A549 (cell line): ENCODE measurements at regions not wholly inside any gene's neighbourhood (a gene's known extent, or its start where the extent isn't known, plus 50 kb on each side); places are given as distances from the start of the nearest gene placed in this dataset.
A peak's percentile ranks its signal among the peaks of the same experiment; 100 is the strongest.

Experiments used
- ATAC-seq, 2 experiments: fragments of 200-7000 bp in 1 of 2; fragments of >200 bp in 1 of 2; cut with Nextera tagmentation in 1 of 2; cut with Tn5 transposase in 1 of 2; 3 replicates each; pipeline versions ENCODE4 v1.8.0 to v1.9.1; 2018 to 2020; ENCODE audit warnings: mild to moderate bottlenecking in 1 of 2, moderate library complexity in 1 of 2
- CTCF ChIA-PET: fragments of 300-600 bp; sonication (Branson Sonifier 250); formaldehyde crosslinking; extraction: SDS; loops from one replicate; lab custom pipeline; 2021; ENCODE audit warnings: antibody characterized with exemption, inconsistent platforms; lab: Yijun Ruan, JAX
- POLR2A ChIA-PET: fragments of 350-600 bp; formaldehyde crosslinking; extraction: SDS; loops from one replicate; lab custom pipeline; 2021; ENCODE audit warnings: antibody characterized with exemption, inconsistent platforms; lab: Yijun Ruan, JAX
- DNase-seq, 2 experiments: peaks; one replicate each; pipeline versions ENCODE4 v3.0.0 to v3.0.0-alpha.2; 2011 to 2016; ENCODE audit warnings: low read depth in 1 of 2, low spot score in 1 of 2
- FAIRE-seq: peaks from 2 replicates; lab custom pipeline; 2011; peaks lifted over from hg19 to GRCh38; lab: Jason Lieb, UNC
- H3K27ac ChIP-seq, 2 experiments: fragments of >200 bp; sonication (Bioruptor Twin); formaldehyde crosslinking; 3 replicates each; pipeline ENCODE4 v1.5.1; 2016 to 2017
- H3K4me1 ChIP-seq: fragments of >200 bp; sonication (Bioruptor Twin); formaldehyde crosslinking; 3 replicates; pipeline ENCODE4 v1.6.1; 2016
- H3K4me2 ChIP-seq: fragments of >200 bp; sonication (Bioruptor Twin); formaldehyde crosslinking; 3 replicates; pipeline ENCODE4 v1.6.1; 2016
- H3K4me3 ChIP-seq: fragments of >200 bp; sonication (Bioruptor Twin); formaldehyde crosslinking; 3 replicates; pipeline ENCODE4 v1.5.1; 2016
- H3K9me3 ChIP-seq: fragments of >200 bp; sonication (Bioruptor Twin); formaldehyde crosslinking; 3 replicates; pipeline ENCODE4 v1.6.1; 2016
- ATOH8 ChIP-seq: fragments of 250-450 bp; sonication (Bioruptor Pico); IDR thresholded peaks from 2 replicates; pipeline ENCODE4 v1.5.0; 2020; ENCODE audit warnings: low read depth, mild to moderate bottlenecking, moderate library complexity
- BCL3 ChIP-seq: fragments of >200 bp; sonication (Bioruptor Twin); formaldehyde crosslinking; IDR thresholded peaks from 3 replicates; pipeline ENCODE4 v1.6.1; 2016
- CBX2 ChIP-seq: fragments of 200-600 bp; sonication (generic); IDR thresholded peaks from 2 replicates; pipeline ENCODE4 v1.6.1; 2016; ENCODE audit warnings: low read depth, mild to moderate bottlenecking, borderline replicate concordance
- CEBPB ChIP-seq, 2 experiments: fragments of >200 bp in 1 of 2; sonication (Bioruptor Twin) in 1 of 2; formaldehyde crosslinking in 1 of 2; IDR thresholded peaks; 2 replicates each; pipeline ENCODE4 v1.6.1; 2012 to 2016
- CHD2 ChIP-seq: fragments of 150-350 bp; IDR thresholded peaks from 2 replicates; pipeline ENCODE4 v1.6.1; 2014; ENCODE audit warnings: low read length; ENCODE audit not compliant: partially characterized antibody
- CHD4 ChIP-seq: fragments of 200-600 bp; sonication (generic); IDR thresholded peaks from 2 replicates; pipeline ENCODE4 v1.6.1; 2016; ENCODE audit warnings: antibody characterized with exemption, mild to moderate bottlenecking, borderline replicate concordance
- EHF ChIP-seq: fragments of 250-450 bp; sonication (Bioruptor Pico); IDR thresholded peaks from 2 replicates; pipeline ENCODE4 v1.5.0; 2020; ENCODE audit warnings: mild to moderate bottlenecking
- EHMT2 ChIP-seq: fragments of 200-600 bp; sonication (generic); IDR thresholded peaks from 2 replicates; pipeline ENCODE4 v1.6.1; 2016; ENCODE audit warnings: antibody characterized with exemption, low read depth, mild to moderate bottlenecking, moderate library complexity
- ELK1 ChIP-seq: fragments of 150-350 bp; IDR thresholded peaks from 2 replicates; pipeline ENCODE4 v1.6.1; 2014; ENCODE audit warnings: low read depth, mild to moderate bottlenecking, low read length
- EP300 ChIP-seq, 2 experiments: fragments of >200 bp; sonication (Bioruptor Twin); formaldehyde crosslinking; IDR thresholded peaks; 2 replicates in 1 of 2; 3 replicates in 1 of 2; pipeline ENCODE4 v1.6.1; 2016 to 2017
- FOSL2 ChIP-seq, 2 experiments: fragments of 450-650 bp in 1 of 2; fragments of >200 bp in 1 of 2; sonication (Bioruptor Twin) in 1 of 2; formaldehyde crosslinking; IDR thresholded peaks; 2 replicates each; pipeline versions ENCODE4 v1.5.0 to v1.6.1; 2016 to 2020; ENCODE audit warnings: mild to moderate bottlenecking in 1 of 2, moderate library complexity in 1 of 2
- FOXS1 ChIP-seq: fragments of 250-450 bp; sonication (Bioruptor Pico); IDR thresholded peaks from 2 replicates; pipeline ENCODE4 v1.5.0; 2020; ENCODE audit warnings: mild to moderate bottlenecking, moderate library complexity
- GATA3 ChIP-seq: IDR thresholded peaks from 2 replicates; pipeline ENCODE4 v1.6.1; 2012; ENCODE audit warnings: borderline replicate concordance
- HEYL ChIP-seq: fragments of 250-450 bp; sonication (Bioruptor Pico); IDR thresholded peaks from 2 replicates; pipeline ENCODE4 v1.8.0; 2021; ENCODE audit warnings: mild to moderate bottlenecking, moderate library complexity
- HOXA7 ChIP-seq: fragments of 250-450 bp; sonication (Bioruptor Pico); IDR thresholded peaks from 2 replicates; pipeline ENCODE4 v1.5.0; 2020; ENCODE audit warnings: mild to moderate bottlenecking, moderate library complexity
- HOXB13 ChIP-seq: fragments of 250-450 bp; sonication (Bioruptor Pico); IDR thresholded peaks from 2 replicates; pipeline ENCODE4 v1.5.0; 2020; ENCODE audit warnings: low read depth, mild to moderate bottlenecking, moderate library complexity
- JUN ChIP-seq, 2 experiments: fragments of >200 bp; sonication (Bioruptor Twin); formaldehyde crosslinking; IDR thresholded peaks; 2 replicates in 1 of 2; 3 replicates in 1 of 2; pipeline ENCODE4 v1.6.1; 2016 to 2017
- JUNB ChIP-seq: fragments of >200 bp; sonication (Bioruptor Twin); formaldehyde crosslinking; IDR thresholded peaks from 2 replicates; pipeline ENCODE4 v1.6.1; 2016
- MAFK ChIP-seq: fragments of 450-650 bp; IDR thresholded peaks from 2 replicates; pipeline ENCODE4 v1.6.1; 2014; ENCODE audit not compliant: partially characterized antibody
- MAX ChIP-seq: IDR thresholded peaks from 2 replicates; pipeline ENCODE4 v1.6.1; 2012
- MAZ ChIP-seq: fragments of 150-350 bp; IDR thresholded peaks from 2 replicates; pipeline ENCODE4 v1.6.1; 2014; ENCODE audit warnings: antibody characterized with exemption, low read depth, low read length, borderline replicate concordance
- NFE2L2 ChIP-seq: fragments of 150-350 bp; conservative IDR thresholded peaks from 2 replicates; pipeline ENCODE4 v1.6.1; 2014; ENCODE audit warnings: low read length
- NPAS2 ChIP-seq: fragments of 250-450 bp; sonication (Bioruptor Pico); IDR thresholded peaks from 2 replicates; pipeline ENCODE4 v1.8.0; 2022; ENCODE audit warnings: mild to moderate bottlenecking, moderate library complexity, borderline replicate concordance
- NR3C1 ChIP-seq: fragments of >200 bp; sonication (Bioruptor Twin); formaldehyde crosslinking; IDR thresholded peaks from 3 replicates; pipeline ENCODE4 v1.6.1; 2017
- PHF8 ChIP-seq: fragments of 200-600 bp; sonication (generic); IDR thresholded peaks from 2 replicates; pipeline ENCODE4 v1.6.1; 2016; ENCODE audit warnings: low read depth, mild to moderate bottlenecking, antibody characterized with exemption, moderate library complexity, borderline replicate concordance
- SMC3 ChIP-seq: fragments of >200 bp; sonication (Bioruptor Twin); formaldehyde crosslinking; IDR thresholded peaks from 3 replicates; pipeline ENCODE4 v1.6.1; 2018; ENCODE audit warnings: inconsistent platforms
- TFCP2L1 ChIP-seq: fragments of 250-450 bp; sonication (Bioruptor Pico); IDR thresholded peaks from 2 replicates; pipeline ENCODE4 v1.5.0; 2021; ENCODE audit warnings: mild to moderate bottlenecking
- USF2 ChIP-seq: fragments of 450-650 bp; IDR thresholded peaks from 2 replicates; pipeline ENCODE4 v1.6.1; 2014; ENCODE audit warnings: antibody characterized with exemption
- ZC3H11A ChIP-seq: fragments of 450-650 bp; IDR thresholded peaks from 2 replicates; pipeline ENCODE4 v1.6.1; 2014; ENCODE audit warnings: antibody characterized with exemption, mild to moderate bottlenecking
- ZNF302 ChIP-seq: fragments of 250-450 bp; sonication (Bioruptor Pico); IDR thresholded peaks from 2 replicates; pipeline ENCODE4 v1.9.0; 2021; ENCODE audit warnings: inconsistent platforms, mild to moderate bottlenecking, moderate library complexity
- ZSCAN20 ChIP-seq: fragments of 250-450 bp; sonication (Bioruptor Pico); IDR thresholded peaks from 2 replicates; pipeline ENCODE4 v1.8.0; 2022; ENCODE audit warnings: mild to moderate bottlenecking, moderate library complexity
- WGBS: methylation state at CpG from one replicate; pipeline ENCODE4 v1.1.6; 2017; ENCODE audit errors: missing lambda C conversion rate; 5-methylcytosine and 5-hydroxymethylcytosine counted together
- TF ChIP-seq, protein P1 (sequence below): IDR thresholded peaks from 2 replicates; pipeline ENCODE4 v1.6.1; 2012
- TF ChIP-seq, protein P2 (sequence below): fragments of >200 bp; sonication (Bioruptor Twin); formaldehyde crosslinking; IDR thresholded peaks from 2 replicates; pipeline ENCODE4 v1.6.1; 2016

- TF ChIP-seq ELK1 (no peak), MAZ (no peak), CHD4 (no peak), ZNF302 (CRISPR knock-in tag) (no peak), ATOH8 (CRISPR knock-in tag) (no peak), CBX2 (no peak), EHMT2 (no peak), ZC3H11A (no peak), JUNB (no peak)
Observed at GRCh38 chr11:130999086-130999485, 82.8 kb upstream of the SNX19 start (continued).

- WGBS, result 9% methylated on average over 3 of the region's 3 CpGs
Observed at GRCh38 chr11:130999992-131000770, 83.9 kb upstream of the SNX19 start.

More at GRCh38 chr11:130999992-131000770, 83.9 kb upstream of the SNX19 start:
- H3K4me2 ChIP-seq, result peak overlapping the region; percentile 63
- peak; percentile 63 for FAIRE-seq
- TF ChIP-seq EHF (CRISPR knock-in tag) (no peak), HOXB13 (CRISPR knock-in tag) (no peak), MAX (peak; percentile 52; the same call in 1 of the 2 replicates), MAFK (peak; percentile 98), NR3C1 (no peak), SMC3 (no peak), ZSCAN20 (CRISPR knock-in tag) (no peak), NPAS2 (CRISPR knock-in tag) (no peak), MAZ (no peak), TFCP2L1 (CRISPR knock-in tag) (no peak), CHD2 (no peak), JUNB (peak; percentile 99), HOXA7 (CRISPR knock-in tag) (no peak), HEYL (CRISPR knock-in tag) (no peak), EP300 (IDR thresholded peaks at IDR 0.05) (peak; percentile 48 to 54; a peak in 2 of 5 replicates), USF2 (no peak), JUN (IDR thresholded peaks at IDR 0.05) (peak; percentile 66 to 74; a peak in 3 of 5 replicates), ZC3H11A (no peak), PHF8 (no peak), FOSL2 (IDR thresholded peaks at IDR 0.05) (peak; percentile 97), FOSL2 (CRISPR knock-in tag; IDR thresholded peaks at IDR 0.05) (peak; percentile 96), FOXS1 (CRISPR knock-in tag) (0 out of 2 replicates have a peak, but pooled peaks have one; percentile 11), NFE2L2 (peak; percentile 51), CEBPB (IDR thresholded peaks at IDR 0.05) (peak; percentile 14 to 54; a peak in 1 of 4 replicates), BCL3 (0 out of 3 replicates have a peak, but pooled peaks have one; percentile 70), CHD4 (no peak), ZNF302 (CRISPR knock-in tag) (no peak), GATA3 (peak; percentile 83)
- TF ChIP-seq, protein P1, sequence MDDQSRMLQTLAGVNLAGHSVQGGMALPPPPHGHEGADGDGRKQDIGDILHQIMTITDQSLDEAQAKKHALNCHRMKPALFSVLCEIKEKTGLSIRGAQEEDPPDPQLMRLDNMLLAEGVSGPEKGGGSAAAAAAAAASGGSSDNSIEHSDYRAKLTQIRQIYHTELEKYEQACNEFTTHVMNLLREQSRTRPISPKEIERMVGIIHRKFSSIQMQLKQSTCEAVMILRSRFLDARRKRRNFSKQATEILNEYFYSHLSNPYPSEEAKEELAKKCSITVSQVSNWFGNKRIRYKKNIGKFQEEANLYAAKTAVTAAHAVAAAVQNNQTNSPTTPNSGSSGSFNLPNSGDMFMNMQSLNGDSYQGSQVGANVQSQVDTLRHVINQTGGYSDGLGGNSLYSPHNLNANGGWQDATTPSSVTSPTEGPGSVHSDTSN, result 0 out of 2 replicates have a peak, but pooled peaks have one; percentile 25
- TF ChIP-seq, protein P2, sequence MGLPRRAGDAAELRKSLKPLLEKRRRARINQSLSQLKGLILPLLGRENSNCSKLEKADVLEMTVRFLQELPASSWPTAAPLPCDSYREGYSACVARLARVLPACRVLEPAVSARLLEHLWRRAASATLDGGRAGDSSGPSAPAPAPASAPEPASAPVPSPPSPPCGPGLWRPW, result 0 out of 2 replicates have a peak, but pooled peaks have one; percentile 26
- TF ChIP-seq, all 56 proteins: peak for 13
- ChIA-PET POLR2A (no interaction called here), CTCF (interaction anchor here (0.8 kb wide), 1 partner anchor 83 kb away, joined by 3 read pairs; no protein-coding TSS in a partner anchor)
- peak; percentile 98 to 99 for ATAC-seq
- Histone ChIP-seq H3K27ac (peak overlapping the region; percentile 8 to 51; a peak in 3 of 6 replicates), H3K9me3 (0 out of 3 replicates have a peak, but pooled peaks cover 6% of the 10 kb centered on the region), H3K4me1 (peaks cover 22% of the 10 kb centered on the region), H3K4me3 (no peak overlapping the region)
- peak; percentile 38 to 87 for DNase-seq
